NCI-H2029 treated with DMSO at 0.1 percent for 48 hours (cell line): ENCODE measurements at regions not wholly inside any gene's neighbourhood (a gene's known extent, or its start where the extent isn't known, plus 50 kb on each side); places are given as distances from the start of the nearest gene placed in this dataset.
"Not testable (repeated sequence)": the region's sequence is repeated elsewhere in the genome, so short reads cannot be mapped to it uniquely, and the experiment has no call there.

ENCODE experiments used
- DNase-seq: peaks from one replicate; lab custom pipeline; 2025; lab: John Stamatoyannopoulos, UW

DNA sequence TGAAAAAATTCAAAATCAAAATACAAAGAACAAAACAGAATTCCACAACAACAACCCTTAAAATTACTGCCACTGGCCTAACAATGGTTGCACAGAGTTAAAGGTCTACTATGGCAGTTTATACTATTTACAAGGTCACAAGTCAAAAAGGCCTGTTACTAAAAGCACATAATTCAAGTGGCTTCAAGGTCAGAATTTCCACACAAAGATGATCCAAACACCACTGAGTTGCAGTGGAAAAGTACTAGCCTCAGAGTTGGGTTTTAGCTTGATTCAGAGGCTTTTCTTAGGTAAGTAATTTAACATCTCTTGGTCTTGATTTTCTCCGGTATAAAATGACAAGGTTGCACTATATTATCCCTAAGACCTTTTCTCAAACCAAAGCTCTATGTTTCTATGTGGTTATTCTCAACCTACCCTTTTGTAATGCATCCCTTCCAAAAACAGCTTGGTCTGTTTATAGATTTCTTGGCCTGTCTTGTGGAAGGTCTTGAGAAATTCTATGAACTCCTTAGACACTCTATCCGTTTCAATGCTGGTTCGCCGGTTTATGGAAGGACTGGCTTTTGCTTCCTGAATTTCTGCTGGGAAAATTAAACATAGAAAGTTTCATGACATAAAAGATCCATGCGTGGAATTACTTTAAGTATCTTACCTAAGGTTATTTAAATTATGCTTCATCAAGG is 69.5 kb downstream of the MDH2 start:
- DNase-seq = not testable (repeated sequence)

- peak; percentile 1 for DNase-seq
These were observed 70.5 kb downstream of the MDH2 start for GRCh38 chr7:76118253-76119036.

DNA sequence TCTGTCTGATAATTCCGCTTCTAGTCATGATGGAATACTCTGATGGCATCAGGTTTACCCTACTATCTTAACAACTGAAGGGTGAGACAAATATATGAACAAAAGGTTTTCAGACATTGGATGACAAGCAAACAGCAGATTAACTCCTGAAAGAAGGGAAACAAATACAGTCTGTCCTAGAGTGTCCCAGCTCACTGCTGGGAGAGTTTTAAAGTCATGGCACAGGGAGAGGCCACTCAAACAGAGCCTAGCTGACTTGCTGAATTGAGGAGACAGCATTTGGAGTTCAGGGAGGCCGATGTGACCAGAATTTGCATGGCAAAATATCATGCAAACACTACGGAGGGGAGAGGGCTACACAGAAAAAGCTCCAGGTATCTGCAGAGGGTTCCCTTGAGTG is 73.1 kb downstream of the MDH2 start:
- DNase-seq = no peak

DNA sequence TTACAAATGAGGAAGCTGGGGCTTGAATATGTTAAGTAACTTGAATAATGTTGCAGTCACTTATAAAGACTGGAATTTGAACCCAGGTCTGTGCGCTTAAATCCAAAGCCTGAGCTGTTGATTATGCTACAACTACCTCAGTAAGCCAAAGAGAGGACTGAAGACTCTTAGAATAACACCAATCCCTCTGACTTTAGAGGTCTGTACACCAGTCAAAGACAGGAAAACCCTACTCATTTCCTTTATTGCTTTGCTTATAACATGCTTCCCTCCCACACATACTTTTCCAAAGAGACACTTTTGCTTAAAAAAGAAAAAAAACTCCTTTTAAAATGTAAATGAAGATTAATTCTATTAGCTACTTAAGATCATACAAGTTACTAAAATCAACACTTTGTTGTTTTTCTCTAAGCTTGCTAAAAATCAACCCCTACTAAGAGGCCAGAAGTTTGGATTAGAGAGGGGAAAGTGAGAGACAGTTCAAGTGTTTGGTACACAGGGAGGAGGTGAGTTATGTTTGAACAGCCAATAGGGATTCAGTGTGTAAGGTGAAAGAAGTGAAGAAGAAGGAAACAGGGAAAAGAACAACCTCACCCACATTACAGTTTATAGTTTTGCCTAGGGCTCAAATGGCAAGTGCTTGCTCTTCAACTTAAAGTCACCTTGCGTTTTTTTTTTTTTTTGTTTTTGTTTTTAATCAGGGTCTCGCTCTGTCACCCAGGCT is 74.8 kb downstream of the MDH2 start:
- no peak for DNase-seq

- no peak for DNase-seq
These were observed 75.4 kb downstream of the MDH2 start for GRCh38 chr7:76123316-76123715.

- no peak for DNase-seq
These were observed 76.1 kb upstream of the SRRM3 start for GRCh38 chr7:76125560-76125959.

GRCh38 chr7:76126632-76127031 is 75.1 kb upstream of the SRRM3 start:
- no peak for DNase-seq

DNA sequence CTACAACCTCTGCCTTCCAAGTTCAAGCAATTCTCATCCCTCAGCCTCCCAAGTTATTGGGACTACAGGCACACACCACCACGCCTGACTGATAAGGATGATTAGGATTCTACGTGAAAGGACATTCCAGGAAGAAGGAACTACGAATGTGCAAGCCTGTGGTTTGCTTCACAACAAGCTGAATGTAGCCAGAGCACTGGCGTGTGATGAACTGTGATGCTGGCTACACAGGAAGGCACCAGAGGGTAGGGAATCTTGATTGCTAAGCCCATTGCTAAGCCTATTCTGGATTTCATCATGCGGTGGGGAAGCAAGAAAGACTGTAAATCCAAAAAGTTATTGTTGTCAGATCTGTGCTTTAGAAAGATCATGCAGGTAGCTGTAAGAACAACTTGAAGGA is 72.3 kb upstream of the SRRM3 start:
- DNase-seq = no peak

DNA sequence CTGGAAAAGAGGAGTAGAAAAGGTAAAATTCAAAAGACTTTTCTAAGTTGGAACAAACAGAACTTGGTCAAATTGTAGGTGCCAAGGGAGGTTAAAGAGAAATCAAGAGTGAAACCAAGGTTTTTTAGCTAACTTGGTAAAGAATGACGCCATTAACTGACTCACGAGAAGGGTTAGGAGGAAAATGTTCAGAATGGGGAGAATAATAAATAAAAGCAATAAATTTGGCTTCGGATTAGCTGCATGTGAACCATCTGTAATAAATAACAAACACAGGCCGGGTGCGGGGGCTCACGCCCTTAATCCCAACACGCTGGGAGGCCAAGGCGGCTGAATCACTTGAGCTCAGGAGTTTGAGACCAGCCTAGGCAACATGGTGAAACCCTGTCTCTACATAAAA is 71.9 kb upstream of the SRRM3 start:
- no peak for DNase-seq

DNA sequence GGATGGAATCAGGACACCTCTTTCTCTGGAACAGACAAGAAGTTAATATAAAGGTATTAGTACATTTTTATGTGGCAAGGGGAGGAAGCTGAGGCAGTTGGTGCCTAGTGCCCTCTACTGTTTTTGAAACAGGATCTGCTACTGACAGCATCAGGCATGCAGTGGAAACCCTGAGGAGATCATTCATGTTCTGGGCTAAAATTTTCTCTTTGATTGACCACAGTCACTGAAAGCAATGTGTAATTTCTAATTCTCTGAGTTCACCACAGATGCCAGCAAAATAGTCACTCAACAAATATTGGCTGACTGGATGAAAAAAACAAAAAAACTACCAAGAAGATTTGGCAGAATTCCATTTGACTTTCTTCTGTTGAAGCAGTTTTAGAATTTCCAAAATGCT is 71.0 kb upstream of the SRRM3 start:
- DNase-seq = not testable (repeated sequence)

- not testable (repeated sequence) for DNase-seq
These were observed 69.8 kb upstream of the SRRM3 start for GRCh38 chr7:76131887-76132286.

GRCh38 chr7:76133164-76133775 is 68.4 kb upstream of the SRRM3 start:
- no peak for DNase-seq

GRCh38 chr7:76133839-76134238 is 67.9 kb upstream of the SRRM3 start:
- no peak for DNase-seq

DNA sequence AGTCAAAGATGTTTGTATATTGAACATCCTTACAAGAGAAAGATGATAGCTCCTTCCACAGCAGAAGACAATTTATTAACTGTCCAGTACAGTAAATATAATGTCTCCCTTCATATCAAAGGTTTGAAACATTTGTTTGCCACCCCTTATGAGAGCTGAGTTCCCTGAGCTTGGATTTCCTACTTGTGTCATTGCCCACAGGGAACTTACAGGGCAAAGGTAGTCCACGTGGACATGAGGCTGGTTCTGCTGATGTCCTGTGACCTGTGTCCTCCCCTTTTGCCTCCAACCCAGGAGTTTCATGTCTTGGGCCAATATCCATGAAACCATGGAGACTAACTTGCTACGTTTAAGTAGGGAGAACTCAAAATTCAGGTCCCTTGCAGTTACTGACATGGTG is 66.4 kb upstream of the SRRM3 start:
- not testable (repeated sequence) for DNase-seq

DNA sequence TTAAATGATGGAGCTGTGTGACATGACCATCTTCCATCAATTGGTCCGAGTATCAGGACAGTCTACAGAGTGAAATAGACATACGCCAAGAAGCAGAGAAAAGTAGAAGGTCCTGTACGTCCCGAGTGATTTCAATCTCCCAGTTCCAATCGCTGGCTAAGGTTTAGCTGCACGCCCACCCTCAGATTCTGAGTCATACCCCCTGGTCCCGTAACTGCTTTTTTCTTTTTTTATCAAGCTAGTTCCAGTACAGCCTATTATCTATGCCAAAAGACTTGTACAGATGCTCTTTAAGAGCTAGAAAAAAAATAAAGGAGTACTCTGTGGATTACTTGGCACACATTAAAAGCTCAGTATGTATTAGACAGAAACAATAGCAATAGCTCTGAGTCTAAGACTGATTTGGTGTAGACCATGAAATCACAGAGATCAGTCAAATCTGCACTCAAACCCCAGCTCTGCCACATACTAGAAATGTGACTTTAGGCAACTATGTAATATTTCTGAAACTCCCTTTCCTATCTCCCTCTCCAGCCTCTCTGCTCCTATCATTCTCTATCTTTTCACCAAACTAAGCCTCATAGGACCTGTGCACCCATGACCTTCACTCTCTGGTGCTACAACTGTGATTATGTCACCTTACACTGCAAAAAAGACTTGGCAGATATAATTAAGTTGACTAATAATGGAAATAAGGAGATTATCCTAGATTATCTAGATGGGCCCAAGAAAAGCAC is 63.0 kb upstream of the SRRM3 start:
- not testable (repeated sequence) for DNase-seq

DNA sequence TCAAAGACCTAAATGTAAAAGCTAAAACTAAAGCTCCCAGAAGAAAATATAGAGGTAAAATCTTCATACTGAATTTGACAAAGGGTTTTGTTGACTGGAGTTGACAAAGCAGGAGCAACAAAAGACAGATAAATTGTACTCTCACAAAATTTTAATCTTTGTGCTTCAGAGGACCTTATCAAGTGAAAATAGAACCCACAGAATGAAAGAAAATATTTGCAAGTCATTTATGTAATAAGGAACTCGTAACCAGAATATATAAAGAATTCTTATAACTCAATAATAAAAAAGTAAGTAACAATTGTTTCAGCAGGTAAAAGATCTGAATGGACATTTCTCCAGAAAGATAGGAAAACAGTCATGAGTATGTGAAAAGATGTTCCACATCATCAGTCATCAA is 62.0 kb upstream of the SRRM3 start:
- no peak for DNase-seq

- DNase-seq = not testable (repeated sequence)
These were observed 61.4 kb upstream of the SRRM3 start for GRCh38 chr7:76140259-76140658.

- DNase-seq = no peak
These were observed 58.8 kb upstream of the SRRM3 start for GRCh38 chr7:76142861-76143260.

DNA sequence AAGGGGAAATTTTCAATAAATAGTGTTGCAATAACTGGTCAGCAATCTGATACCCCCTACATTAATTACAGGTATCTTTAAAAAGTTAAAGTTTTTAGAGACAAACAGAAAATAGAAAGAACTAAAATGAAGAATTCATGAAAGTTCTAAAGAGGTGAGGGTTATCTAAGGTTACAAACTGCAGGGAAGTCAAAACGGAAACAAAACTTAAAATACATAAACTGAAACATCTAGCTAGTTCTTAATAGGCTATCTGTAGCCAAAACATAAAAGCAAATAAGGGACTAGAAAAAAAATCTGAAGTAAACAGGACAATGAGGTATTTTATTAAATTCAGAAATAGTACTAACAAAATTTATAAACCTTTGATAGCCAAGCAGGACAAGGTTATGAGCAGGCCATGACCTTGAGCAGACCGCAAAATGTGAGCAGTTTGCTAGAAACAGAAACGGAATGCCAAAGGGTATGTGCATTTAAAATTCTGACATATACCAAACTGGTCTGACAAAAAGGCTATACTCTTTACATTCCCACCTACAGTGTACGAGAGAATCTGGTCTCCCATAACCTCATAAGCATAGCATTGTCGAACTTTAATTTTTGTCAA is 56.9 kb upstream of the SRRM3 start:
- not testable (repeated sequence) for DNase-seq

GRCh38 chr7:76146374-76146773 is 55.3 kb upstream of the SRRM3 start:
- DNase-seq = no peak

DNA sequence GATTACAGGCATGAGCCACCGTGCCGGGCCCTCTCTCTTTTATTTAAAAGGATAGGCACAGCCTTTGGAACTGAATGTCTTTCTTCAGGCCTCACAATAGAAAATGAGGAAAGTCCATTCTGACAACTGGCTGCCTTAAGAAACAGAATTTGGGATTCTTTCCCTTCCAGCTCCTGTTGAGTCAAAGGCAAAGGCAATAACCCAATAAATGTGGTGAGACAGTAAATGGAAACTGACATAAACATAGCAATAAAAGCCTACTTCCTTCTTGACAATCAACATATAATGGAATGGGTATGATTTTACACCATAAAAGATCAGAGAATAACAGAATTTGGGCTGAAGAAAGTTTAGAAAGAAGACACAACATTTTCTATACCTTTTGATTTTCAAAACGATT is 52.7 kb upstream of the SRRM3 start:
- DNase-seq = not testable (repeated sequence)
